Keratinocyte (primary cell): ENCODE measurements at regions not wholly inside any gene's neighbourhood (a gene's known extent, or its start where the extent isn't known, plus 50 kb on each side); places are given as distances from the start of the nearest gene placed in this dataset.

ENCODE experiments used
- DNase-seq: peaks from one replicate; pipeline ENCODE4 v3.0.0-alpha.2; 2011; ENCODE audit warnings: low read depth, missing footprints, low spot score
- FAIRE-seq: peaks from 2 replicates; lab custom pipeline; 2011; peaks lifted over from hg19 to GRCh38; lab: Jason Lieb, UNC
- H2AFZ ChIP-seq: 2 replicates; pipeline ENCODE4 v1.6.0; 2012; ENCODE audit warnings: low read length, control low read depth, inconsistent platforms; ENCODE audit not compliant: control insufficient read depth
- H3K27ac ChIP-seq: 2 replicates; pipeline ENCODE4 v1.5.1; 2011; ENCODE audit warnings: low read length; ENCODE audit not compliant: control insufficient read depth, insufficient read depth
- H3K27me3 ChIP-seq: 3 replicates; pipeline ENCODE4 v1.6.0; 2011; ENCODE audit warnings: low read length; ENCODE audit not compliant: control insufficient read depth, insufficient read depth; ENCODE audit errors: extremely low read depth
- H3K36me3 ChIP-seq, 2 experiments: 2 replicates in 1 of 2; 3 replicates in 1 of 2; pipeline ENCODE4 v1.5.1; 2011; ENCODE audit warnings: low read length in 2 of 2, mild to moderate bottlenecking in 1 of 2; ENCODE audit not compliant: control insufficient read depth in 2 of 2, insufficient read depth in 2 of 2; ENCODE audit errors: extremely low read depth in 1 of 2
- H3K4me1 ChIP-seq: 3 replicates; pipeline ENCODE4 v1.5.1; 2011; ENCODE audit warnings: low read length; ENCODE audit not compliant: control insufficient read depth, insufficient read depth; ENCODE audit errors: extremely low read depth
- H3K4me2 ChIP-seq: 3 replicates; pipeline ENCODE4 v1.6.0; 2011; ENCODE audit warnings: low read depth, low read length; ENCODE audit not compliant: control insufficient read depth, insufficient read depth; ENCODE audit errors: extremely low read depth
- H3K4me3 ChIP-seq, 3 experiments: fragments of 200-600 bp in 1 of 3; sonication (generic) in 1 of 3; 2 replicates in 2 of 3; 3 replicates in 1 of 3; pipeline ENCODE4 v1.5.1; 2011 to 2016; ENCODE audit warnings: low read length in 3 of 3, mild to moderate bottlenecking in 3 of 3, control low read depth in 2 of 3, inconsistent platforms in 1 of 3, low read depth in 1 of 3, mixed read lengths in 1 of 3, mixed run types in 1 of 3, moderate library complexity in 1 of 3; ENCODE audit not compliant: control insufficient read depth in 2 of 3, insufficient read depth in 2 of 3; ENCODE audit errors: extremely low read depth in 1 of 3
- H3K79me2 ChIP-seq: 2 replicates; pipeline ENCODE4 v1.6.0; 2012; ENCODE audit warnings: low read length; ENCODE audit not compliant: control insufficient read depth, insufficient read depth
- H3K9ac ChIP-seq: 3 replicates; pipeline ENCODE4 v1.6.0; 2011; ENCODE audit warnings: low read length; ENCODE audit not compliant: control insufficient read depth, insufficient read depth; ENCODE audit errors: extremely low read depth
- H3K9me1 ChIP-seq: 3 replicates; pipeline ENCODE4 v1.6.0; 2011; ENCODE audit warnings: low read length; ENCODE audit not compliant: control insufficient read depth, insufficient read depth; ENCODE audit errors: extremely low read depth
- H3K9me3 ChIP-seq: 2 replicates; pipeline ENCODE4 v1.5.1; 2012; ENCODE audit warnings: low read depth, low read length; ENCODE audit not compliant: control insufficient read depth
- H4K20me1 ChIP-seq: 3 replicates; pipeline ENCODE4 v1.6.0; 2011; ENCODE audit warnings: low read length; ENCODE audit not compliant: control insufficient read depth, insufficient read depth; ENCODE audit errors: extremely low read depth
- CTCF ChIP-seq, 3 experiments: IDR thresholded peaks in 1 of 3; conservative IDR thresholded peaks in 1 of 3; optimal IDR thresholded peaks in 1 of 3; 2 replicates in 2 of 3; 3 replicates in 1 of 3; pipeline versions ENCODE3 to v1.5.1; 2011; ENCODE audit warnings: low read length in 3 of 3, mild to moderate bottlenecking in 3 of 3, moderate library complexity in 2 of 3, control low read depth in 1 of 3, inconsistent platforms in 1 of 3; ENCODE audit not compliant: insufficient read depth in 2 of 3; ENCODE audit errors: extremely low read depth in 1 of 3
- EZH2 ChIP-seq: IDR thresholded peaks from one replicate; pipeline ENCODE4 v1.6.1; 2012; ENCODE audit warnings: inconsistent platforms, mild to moderate bottlenecking, low read length, moderate library complexity
- dilution Hi-C: fragments of 300-500 bp; cut with MboI; formaldehyde crosslinking; loops from one replicate; pipeline ENCODE4 v1.7.0; 2020; ENCODE audit warnings: low sequenced_read_pairs; ENCODE audit not compliant: extremely low pct_ligation_motif_present

DNA sequence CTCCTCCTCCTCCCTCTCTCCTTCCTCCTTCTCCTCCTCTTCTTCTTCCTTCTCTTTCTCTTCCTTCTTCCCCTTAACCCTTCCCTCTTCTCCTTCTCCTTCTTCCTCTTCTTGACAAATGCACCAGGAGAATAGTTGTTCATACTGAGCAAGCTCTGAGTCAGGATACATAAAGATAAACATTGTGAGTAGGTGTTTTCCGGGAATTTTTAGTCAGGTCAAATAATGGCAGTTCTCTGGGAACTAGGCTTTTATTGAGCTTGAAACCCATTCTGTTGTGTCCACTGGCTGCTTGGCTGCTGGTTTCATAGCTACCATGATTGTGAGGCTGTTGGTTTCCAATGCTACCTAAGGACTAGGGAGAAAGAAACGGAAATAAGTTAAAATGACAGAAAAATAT, 1144.7 kb upstream of the DDX18 start:
- Histone ChIP-seq H3K9me3 (no peaks in the 10 kb centered on the region), H3K4me1 (no peaks in the 10 kb centered on the region), H3K4me3 (no peak overlapping the region), H3K4me2 (no peak overlapping the region), H3K27me3 (no peaks in the 10 kb centered on the region), H3K9me1 (no peaks in the 10 kb centered on the region), H3K36me3 (no peaks in the 10 kb centered on the region), H3K79me2 (no peaks in the 10 kb centered on the region), H4K20me1 (no peaks in the 10 kb centered on the region), H2AFZ (no peak overlapping the region), H3K9ac (no peak overlapping the region), H3K27ac (no peak overlapping the region)
- dilution Hi-C loops = no loop called here
- no peak for FAIRE-seq
- DNase-seq = no peak
- TF ChIP-seq CTCF (optimal IDR thresholded peaks at IDR 0.05 in 1 of 3, IDR thresholded peaks at IDR 0.05 in 1 of 3, conservative IDR thresholded peaks at IDR 0.05 in 1 of 3; ENCODE audit: extremely low read depth in 1 of 3, insufficient read depth in 2 of 3, low read length in 3 of 3) (no peak), EZH2 (no peak)

- Histone ChIP-seq H3K9ac (no peak overlapping the region), H2AFZ (no peak overlapping the region), H3K4me2 (no peak overlapping the region), H3K36me3 (no peaks in the 10 kb centered on the region), H3K79me2 (no peaks in the 10 kb centered on the region), H3K9me1 (no peaks in the 10 kb centered on the region), H3K9me3 (no peaks in the 10 kb centered on the region), H3K27me3 (no peaks in the 10 kb centered on the region), H3K4me3 (no peak overlapping the region), H3K27ac (no peak overlapping the region), H4K20me1 (no peaks in the 10 kb centered on the region), H3K4me1 (no peaks in the 10 kb centered on the region)
- FAIRE-seq (no peak), DNase-seq (no peak)
- TF ChIP-seq EZH2 = no peak
- no peak for TF ChIP-seq CTCF (optimal IDR thresholded peaks at IDR 0.05 in 1 of 3, IDR thresholded peaks at IDR 0.05 in 1 of 3, conservative IDR thresholded peaks at IDR 0.05 in 1 of 3; ENCODE audit: extremely low read depth in 1 of 3, insufficient read depth in 2 of 3, low read length in 3 of 3)
- dilution Hi-C loops = no loop called here
Measured at GRCh38 chr2:116674188-116674587, 1140.3 kb upstream of the DDX18 start.
